ENCODE measurements at regions not wholly inside any gene's neighbourhood (a gene's known extent, or its start where the extent isn't known, plus 50 kb on each side); places are given as distances from the start of the nearest gene placed in this dataset.

DNA sequence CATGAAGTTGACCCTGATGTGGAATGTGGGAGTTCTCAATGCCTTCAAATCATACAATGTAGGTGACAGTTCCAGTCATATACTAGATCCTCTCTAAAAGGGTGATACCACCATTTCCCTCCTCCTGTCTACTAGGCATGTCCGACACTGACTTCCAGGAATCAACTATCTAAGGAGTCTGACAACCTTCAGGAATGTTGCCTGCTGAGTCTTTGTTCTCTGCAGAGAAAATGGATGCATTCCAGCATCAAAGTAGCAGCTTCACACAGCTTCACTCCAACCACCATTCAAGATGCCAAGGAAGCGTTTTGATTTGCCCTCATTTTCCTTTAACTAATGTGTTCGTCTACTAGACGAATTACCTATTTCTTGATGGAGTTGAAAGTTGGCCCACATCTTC is 530.2 kb downstream of the EBF1 start:
- no peaks in the 10 kb centered on the region for H3K9me3 ChIP-seq
- no peak for TF ChIP-seq CTCF (IDR thresholded peaks at IDR 0.05)
- no peak overlapping the region for H3K4me3 ChIP-seq
- no peaks in the 10 kb centered on the region for H3K36me3 ChIP-seq
- intact Hi-C loops (cut with DNase I), result no loop called here
- DNase-seq (no peak), ATAC-seq (no peak)
- H3K4me1 ChIP-seq, result no peaks in the 10 kb centered on the region
- no peaks in the 10 kb centered on the region for H3K27me3 ChIP-seq
- WGBS, 2 donors, result 78 to 87% methylated on average over 4 of the region's 4 CpGs
- H3K27ac ChIP-seq, result no peak overlapping the region

GRCh38 chr5:158565017-158565789 is 534.5 kb downstream of the EBF1 start:
- Histone ChIP-seq H3K4me3 (no peak overlapping the region), H3K4me1 (no peaks in the 10 kb centered on the region), H3K9me3 (no peaks in the 10 kb centered on the region), H3K36me3 (no peaks in the 10 kb centered on the region), H3K27ac (no peak overlapping the region), H3K27me3 (no peaks in the 10 kb centered on the region)
- WGBS, 2 donors, result 81 to 92% methylated on average over 3 of the region's 3 CpGs
- ATAC-seq, result no peak
- intact Hi-C loops (cut with DNase I), result no loop called here
- no peak for DNase-seq
- TF ChIP-seq CTCF (IDR thresholded peaks at IDR 0.05), result no peak

DNA sequence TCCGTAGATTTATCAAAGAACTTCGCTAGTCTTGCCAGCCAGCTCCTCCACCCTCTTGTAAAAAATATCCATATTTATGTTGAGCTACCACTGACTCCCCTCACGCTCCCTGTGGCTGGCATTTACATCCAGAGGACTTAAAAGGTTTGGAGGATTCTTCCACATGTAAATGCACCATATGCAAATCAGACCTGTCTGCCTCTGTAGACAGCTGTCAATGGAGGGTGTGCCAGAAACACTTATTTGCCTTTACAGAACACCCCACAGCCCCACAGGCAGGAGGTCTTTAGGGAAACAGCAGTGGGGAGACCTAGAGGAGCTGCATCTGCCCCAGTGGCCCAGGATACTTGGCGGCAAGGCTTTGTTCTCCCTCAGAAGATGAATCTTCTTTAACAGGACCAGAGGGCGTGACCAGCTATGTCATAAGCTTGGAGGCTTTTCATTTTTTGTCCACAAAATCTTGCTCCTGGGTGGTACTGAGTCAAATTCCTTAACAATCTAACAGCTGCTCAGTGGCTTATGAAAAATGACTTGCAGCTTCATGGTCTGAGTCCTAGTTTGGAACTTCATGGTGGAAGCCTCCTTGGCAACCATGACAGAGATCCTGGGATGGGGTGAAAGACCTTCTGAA is 535.8 kb downstream of the EBF1 start:
- DNase-seq (no peak), ATAC-seq (peak in 2 of 8 donors; percentile 19 to 20)
- Histone ChIP-seq H3K4me1 (no peaks in the 10 kb centered on the region), H3K27me3 (no peaks in the 10 kb centered on the region), H3K36me3 (no peaks in the 10 kb centered on the region), H3K4me3 (no peak overlapping the region), H3K9me3 (no peaks in the 10 kb centered on the region), H3K27ac (no peak overlapping the region)
- TF ChIP-seq CTCF (IDR thresholded peaks at IDR 0.05), result no peak
- 93% methylated on average over 5 of the region's 5 CpGs for WGBS, 2 donors
- intact Hi-C loops (cut with DNase I), result no loop called here

DNA sequence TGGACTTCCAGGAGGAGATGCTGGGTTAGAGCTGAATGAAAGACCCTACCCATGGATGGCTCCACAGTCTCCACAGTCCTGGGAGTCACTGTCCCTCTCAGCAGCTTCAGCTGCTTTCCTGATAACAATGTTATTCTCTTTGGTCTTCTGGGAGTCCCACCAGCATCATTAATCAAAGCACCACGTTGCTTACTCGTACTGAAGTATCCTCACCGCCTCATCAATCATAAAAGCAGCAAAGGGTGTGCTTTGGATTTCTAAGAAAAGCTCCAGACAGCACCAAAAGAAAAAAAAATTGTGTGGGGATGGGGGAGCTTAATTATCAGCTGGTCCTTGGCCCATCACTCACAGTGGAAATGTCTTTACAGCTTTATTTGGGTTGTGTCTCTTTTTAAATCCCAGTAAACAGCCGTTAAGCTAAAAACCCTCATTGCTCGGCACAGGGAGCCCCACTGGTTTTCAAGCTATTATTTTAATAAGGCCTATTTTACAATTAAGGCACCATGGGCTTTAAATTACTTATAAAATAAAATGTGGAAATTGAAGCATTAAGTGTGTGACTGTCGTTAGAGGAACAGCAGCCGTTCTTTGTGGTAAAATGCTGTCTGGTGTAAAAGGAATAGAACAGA is 538.0 kb downstream of the EBF1 start:
- intact Hi-C loops (cut with DNase I), result no loop called here
- WGBS, 2 donors, result 83 to 87% methylated on average over 7 of the region's 7 CpGs

More for the DNA sequence above, 538.0 kb downstream of the EBF1 start:
- Histone ChIP-seq H3K27me3 (no peaks in the 10 kb centered on the region), H3K9me3 (no peaks in the 10 kb centered on the region), H3K36me3 (no peaks in the 10 kb centered on the region), H3K27ac (no peak overlapping the region), H3K4me3 (no peak overlapping the region), H3K4me1 (no peaks in the 10 kb centered on the region)
- ATAC-seq (no peak), DNase-seq (no peak)
- no peak for TF ChIP-seq CTCF (IDR thresholded peaks at IDR 0.05)
